Calu3 (cell line): ENCODE measurements at regions not wholly inside any gene's neighbourhood (a gene's known extent, or its start where the extent isn't known, plus 50 kb on each side); places are given as distances from the start of the nearest gene placed in this dataset.

Experiments used
- BruUV-seq: library from RNA; stranded (reverse); fragments of 400-500 nt; replicated peaks from 2 replicates; lab custom pipeline; 2021; lab: Mats Ljungman, UMichigan
- CTCF ChIA-PET: fragments of 300-600 bp; sonication (Branson Sonifier 250); formaldehyde crosslinking; loops from one replicate; lab custom pipeline; 2022; ENCODE audit warnings: antibody characterized with exemption; lab: Charles Lee
- DNase-seq: peaks from one replicate; pipeline ENCODE4 v3.0.0; 2022
- H3K27ac Mint-ChIP-seq: one replicate; pipeline ENCODE4 v1.8.0; 2022; ENCODE audit warnings: mixed read lengths; ENCODE audit not compliant: unreplicated experiment
- H3K27me3 Mint-ChIP-seq: one replicate; pipeline ENCODE4 v1.8.0; 2022; ENCODE audit warnings: mixed read lengths; ENCODE audit not compliant: unreplicated experiment
- H3K36me3 Mint-ChIP-seq: one replicate; pipeline ENCODE4 v1.8.0; 2022; ENCODE audit warnings: mild to moderate bottlenecking, moderate library complexity, mixed read lengths; ENCODE audit not compliant: insufficient read depth, unreplicated experiment
- H3K4me1 Mint-ChIP-seq: one replicate; pipeline ENCODE4 v1.8.0; 2022; ENCODE audit warnings: mild to moderate bottlenecking, low read depth, mixed read lengths; ENCODE audit not compliant: unreplicated experiment
- H3K4me3 Mint-ChIP-seq: one replicate; pipeline ENCODE4 v1.8.0; 2022; ENCODE audit warnings: mild to moderate bottlenecking, low read depth, moderate library complexity, mixed read lengths; ENCODE audit not compliant: unreplicated experiment
- H3K9me3 Mint-ChIP-seq: one replicate; pipeline ENCODE4 v1.8.0; 2022; ENCODE audit warnings: low read depth, mixed read lengths; ENCODE audit not compliant: unreplicated experiment
- intact Hi-C: fragments of 100-400 bp; cut with micrococcal nuclease; formaldehyde crosslinking; loops from one replicate; pipeline ENCODE4 v1.10.0; 2022; ENCODE audit not compliant: unreplicated experiment
- TF ChIP-seq, protein P1 (sequence below): fragments of 200-600 bp; IDR thresholded peaks from one replicate; pipeline ENCODE4 v1.8.0; 2022; ENCODE audit warnings: antibody characterized with exemption; ENCODE audit not compliant: unreplicated experiment

DNA sequence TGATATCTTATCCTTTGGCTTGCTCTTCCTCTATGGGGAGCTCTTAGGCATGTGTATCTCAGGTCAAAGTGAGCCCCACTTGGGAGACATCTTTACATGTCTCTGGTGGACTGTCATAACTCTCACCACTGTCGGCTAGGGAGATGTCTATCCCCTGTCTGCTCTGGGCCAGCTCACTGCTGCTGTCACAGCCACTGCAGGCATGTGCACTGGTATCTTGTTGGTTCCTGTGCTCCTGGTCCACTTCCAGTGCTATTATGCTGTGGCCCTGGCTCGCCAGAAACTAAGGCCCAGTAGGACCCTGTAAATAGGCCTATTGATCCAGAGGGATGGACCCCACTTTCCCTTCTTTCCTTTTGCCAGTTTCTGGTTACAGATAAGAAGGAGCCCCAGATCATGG, 56.6 kb upstream of the LAS1L start:
- Mint-ChIP-seq H3K4me3 (no peak overlapping the region), H3K4me1 (no peaks in the 10 kb centered on the region), H3K27ac (no peak overlapping the region), H3K9me3 (no peaks in the 10 kb centered on the region), H3K36me3 (no peaks in the 10 kb centered on the region), H3K27me3 (peaks cover 14% of the 10 kb centered on the region)
- no peak for DNase-seq
- CTCF ChIA-PET = no interaction called here
- TF ChIP-seq, protein P1, sequence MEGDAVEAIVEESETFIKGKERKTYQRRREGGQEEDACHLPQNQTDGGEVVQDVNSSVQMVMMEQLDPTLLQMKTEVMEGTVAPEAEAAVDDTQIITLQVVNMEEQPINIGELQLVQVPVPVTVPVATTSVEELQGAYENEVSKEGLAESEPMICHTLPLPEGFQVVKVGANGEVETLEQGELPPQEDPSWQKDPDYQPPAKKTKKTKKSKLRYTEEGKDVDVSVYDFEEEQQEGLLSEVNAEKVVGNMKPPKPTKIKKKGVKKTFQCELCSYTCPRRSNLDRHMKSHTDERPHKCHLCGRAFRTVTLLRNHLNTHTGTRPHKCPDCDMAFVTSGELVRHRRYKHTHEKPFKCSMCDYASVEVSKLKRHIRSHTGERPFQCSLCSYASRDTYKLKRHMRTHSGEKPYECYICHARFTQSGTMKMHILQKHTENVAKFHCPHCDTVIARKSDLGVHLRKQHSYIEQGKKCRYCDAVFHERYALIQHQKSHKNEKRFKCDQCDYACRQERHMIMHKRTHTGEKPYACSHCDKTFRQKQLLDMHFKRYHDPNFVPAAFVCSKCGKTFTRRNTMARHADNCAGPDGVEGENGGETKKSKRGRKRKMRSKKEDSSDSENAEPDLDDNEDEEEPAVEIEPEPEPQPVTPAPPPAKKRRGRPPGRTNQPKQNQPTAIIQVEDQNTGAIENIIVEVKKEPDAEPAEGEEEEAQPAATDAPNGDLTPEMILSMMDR = no peak
- intact Hi-C loops = loop anchor here (5.0 kb wide), 1 partner anchor 1136 kb away; no protein-coding TSS in a partner anchor
- BruUV-seq = no TSS peak

DNA sequence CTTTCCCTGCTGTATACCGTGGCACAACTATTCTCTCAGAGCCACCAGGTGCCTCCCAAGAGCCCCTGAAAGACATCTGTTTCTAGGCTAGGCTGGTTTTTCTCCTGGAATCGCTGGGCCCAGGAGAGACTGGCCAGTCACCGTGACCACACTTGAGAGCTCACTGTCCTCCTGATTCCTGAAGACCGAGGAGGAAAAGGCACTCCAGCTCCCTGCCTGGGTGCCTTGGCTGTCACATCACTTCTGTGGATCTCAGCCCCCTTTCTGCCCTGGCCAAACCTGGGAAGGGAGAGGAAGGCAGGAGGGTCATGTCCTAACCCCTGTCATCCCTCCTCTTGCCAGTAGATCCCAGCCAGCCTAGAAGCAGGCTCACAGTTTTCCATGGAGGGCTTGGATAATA, 54.7 kb upstream of the LAS1L start:
- Mint-ChIP-seq H3K4me3 (no peak overlapping the region), H3K4me1 (no peaks in the 10 kb centered on the region), H3K9me3 (no peaks in the 10 kb centered on the region), H3K27ac (no peak overlapping the region), H3K27me3 (peaks cover 12% of the 10 kb centered on the region), H3K36me3 (no peaks in the 10 kb centered on the region)
- no peak for DNase-seq
- TF ChIP-seq, protein P1 = no peak
- intact Hi-C loops = no loop called here
- BruUV-seq = no TSS peak
- CTCF ChIA-PET = interaction anchor here (0.7 kb wide), 1 partner anchor 53 kb away, joined by 3 read pairs; no protein-coding TSS in a partner anchor

DNA sequence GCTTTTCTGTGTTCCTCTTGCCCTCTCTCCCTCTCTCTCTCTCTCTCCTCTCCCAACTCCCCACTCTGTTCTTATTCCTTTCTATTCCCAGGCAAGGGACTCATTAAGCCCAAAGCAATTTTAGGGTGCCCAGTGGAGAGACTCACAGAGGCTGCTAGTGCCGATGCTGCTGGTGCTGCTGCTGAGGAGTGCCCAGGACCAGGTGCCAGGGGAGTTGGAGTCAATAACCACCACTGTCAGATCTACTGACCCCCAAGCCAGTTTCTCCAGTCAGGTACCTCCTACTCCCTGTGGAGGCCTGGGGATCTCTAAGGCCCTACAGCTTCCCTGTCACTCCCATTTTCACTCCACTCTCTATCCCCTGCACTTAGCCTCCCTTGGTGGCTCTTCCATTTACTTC, 54.2 kb upstream of the LAS1L start:
- intact Hi-C loops = no loop called here
- H3K27me3 Mint-ChIP-seq = peaks cover 6% of the 10 kb centered on the region
- BruUV-seq = no TSS peak
- TF ChIP-seq, protein P1 = no peak
- H3K4me1 Mint-ChIP-seq = no peaks in the 10 kb centered on the region
- H3K9me3 Mint-ChIP-seq = no peaks in the 10 kb centered on the region
- no peaks in the 10 kb centered on the region for H3K36me3 Mint-ChIP-seq
- H3K4me3 Mint-ChIP-seq = no peak overlapping the region
- CTCF ChIA-PET = interaction anchor here (0.7 kb wide), 1 partner anchor 53 kb away, joined by 3 read pairs; no protein-coding TSS in a partner anchor
- H3K27ac Mint-ChIP-seq = no peak overlapping the region
- no peak for DNase-seq

DNA sequence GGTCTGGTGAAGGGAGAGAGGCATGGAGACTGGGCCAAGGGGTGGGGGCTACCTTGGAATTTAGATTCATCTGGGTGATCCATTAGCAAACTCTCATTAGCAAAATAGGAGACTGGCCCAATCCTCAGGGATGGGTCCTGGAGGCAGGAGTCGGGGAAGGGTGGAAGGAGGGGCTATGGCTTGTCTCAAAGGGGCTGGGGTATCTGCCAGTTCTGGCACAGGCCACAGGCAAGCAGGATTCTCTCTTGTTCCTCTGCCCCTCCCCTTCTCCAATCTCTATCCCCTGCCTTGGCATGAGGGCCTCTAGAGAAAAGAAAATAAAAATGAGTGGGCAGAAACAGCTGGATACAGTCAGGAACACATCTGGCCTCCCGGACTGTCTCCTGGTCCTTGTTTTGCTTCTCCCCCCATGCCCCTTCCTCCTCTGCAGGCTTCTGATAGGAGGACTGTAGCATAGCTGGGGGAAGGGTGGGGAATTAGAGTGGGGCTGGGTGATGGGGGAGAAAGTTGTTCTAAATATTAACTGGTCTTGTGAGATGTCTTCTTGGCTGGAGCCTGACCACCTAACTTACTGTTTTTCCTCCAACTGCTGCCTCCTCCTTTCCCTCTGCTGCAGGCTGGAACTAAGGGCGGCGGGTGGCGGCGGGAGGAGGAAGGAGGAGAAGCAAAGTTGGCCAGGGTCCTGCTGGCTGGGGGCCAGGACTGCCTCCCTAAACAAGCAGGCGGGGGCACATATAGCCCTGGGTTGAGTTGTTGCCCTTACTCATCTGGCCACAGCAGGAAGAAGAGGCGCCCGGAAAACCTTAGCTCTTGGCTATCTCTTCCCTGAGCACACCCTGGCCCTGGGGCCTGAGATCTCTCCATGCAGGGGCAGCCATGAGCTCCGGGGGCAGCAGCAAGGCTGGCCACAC, 53.3 kb upstream of the LAS1L start:
- intact Hi-C loops = no loop called here
- Mint-ChIP-seq H3K36me3 (no peaks in the 10 kb centered on the region), H3K27ac (no peak overlapping the region), H3K27me3 (no peaks in the 10 kb centered on the region), H3K4me1 (no peaks in the 10 kb centered on the region), H3K9me3 (no peaks in the 10 kb centered on the region), H3K4me3 (no peak overlapping the region)
- peak; percentile 52 for DNase-seq
- TF ChIP-seq, protein P1 = no peak
- CTCF ChIA-PET = no interaction called here
- BruUV-seq = no TSS peak
